Neural progenitor cell (in vitro differentiated cells): ENCODE measurements at regions not wholly inside any gene's neighbourhood (a gene's known extent, or its start where the extent isn't known, plus 50 kb on each side); places are given as distances from the start of the nearest gene placed in this dataset.

ENCODE experiments used
- EZH2 ChIP-seq: fragments of 200-600 bp; sonication (generic); IDR thresholded peaks from 2 replicates; pipeline ENCODE4 v1.6.1; 2017; ENCODE audit warnings: antibody characterized with exemption, mild to moderate bottlenecking, moderate library complexity
- EZH2phosphoT487 ChIP-seq: fragments of 200-600 bp; sonication (generic); IDR thresholded peaks from 2 replicates; pipeline ENCODE4 v1.6.1; 2017; ENCODE audit warnings: antibody characterized with exemption
- TF ChIP-seq, protein P1 (sequence below): fragments of 200-600 bp; sonication (generic); IDR thresholded peaks from 2 replicates; pipeline ENCODE4 v1.5.1; 2017; ENCODE audit warnings: antibody characterized with exemption, mild to moderate bottlenecking

DNA sequence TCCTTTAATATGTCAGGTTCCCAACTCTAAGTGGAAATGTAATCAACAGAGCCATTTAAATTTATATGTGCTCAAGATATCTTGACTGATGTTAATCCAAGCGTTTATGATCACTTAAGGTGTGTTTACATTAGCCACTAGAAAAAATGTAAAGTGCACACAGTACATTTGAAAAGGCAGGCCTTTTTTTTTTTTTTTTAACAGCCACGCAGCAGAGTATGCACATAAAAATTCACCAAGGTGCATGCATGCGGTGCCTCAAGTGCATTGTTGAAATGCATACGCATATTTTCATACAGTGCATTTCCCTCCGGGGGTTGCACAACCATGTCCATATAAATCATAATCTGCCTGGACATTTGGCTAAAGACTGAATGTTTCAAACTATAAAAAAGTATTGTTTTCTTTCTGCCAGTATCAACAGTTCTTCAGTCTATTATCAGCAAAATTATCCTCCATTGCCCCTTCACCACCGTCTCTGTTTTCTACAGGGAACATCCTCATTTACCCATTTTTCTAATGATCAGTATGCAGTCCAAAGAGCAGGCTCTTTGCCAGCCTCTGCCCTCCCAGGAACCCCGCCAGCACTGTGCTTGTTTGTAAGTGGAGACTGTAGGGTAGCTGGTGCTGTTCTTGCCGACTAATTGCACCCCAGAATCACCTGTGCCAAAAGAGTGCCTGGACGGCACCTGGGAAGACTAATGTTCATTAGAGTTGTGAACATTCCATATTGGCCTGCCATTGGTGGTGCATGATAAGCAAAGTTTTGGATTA is 611.2 kb upstream of the CFAP20DC start:
- TF ChIP-seq, protein P1, sequence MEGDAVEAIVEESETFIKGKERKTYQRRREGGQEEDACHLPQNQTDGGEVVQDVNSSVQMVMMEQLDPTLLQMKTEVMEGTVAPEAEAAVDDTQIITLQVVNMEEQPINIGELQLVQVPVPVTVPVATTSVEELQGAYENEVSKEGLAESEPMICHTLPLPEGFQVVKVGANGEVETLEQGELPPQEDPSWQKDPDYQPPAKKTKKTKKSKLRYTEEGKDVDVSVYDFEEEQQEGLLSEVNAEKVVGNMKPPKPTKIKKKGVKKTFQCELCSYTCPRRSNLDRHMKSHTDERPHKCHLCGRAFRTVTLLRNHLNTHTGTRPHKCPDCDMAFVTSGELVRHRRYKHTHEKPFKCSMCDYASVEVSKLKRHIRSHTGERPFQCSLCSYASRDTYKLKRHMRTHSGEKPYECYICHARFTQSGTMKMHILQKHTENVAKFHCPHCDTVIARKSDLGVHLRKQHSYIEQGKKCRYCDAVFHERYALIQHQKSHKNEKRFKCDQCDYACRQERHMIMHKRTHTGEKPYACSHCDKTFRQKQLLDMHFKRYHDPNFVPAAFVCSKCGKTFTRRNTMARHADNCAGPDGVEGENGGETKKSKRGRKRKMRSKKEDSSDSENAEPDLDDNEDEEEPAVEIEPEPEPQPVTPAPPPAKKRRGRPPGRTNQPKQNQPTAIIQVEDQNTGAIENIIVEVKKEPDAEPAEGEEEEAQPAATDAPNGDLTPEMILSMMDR, result no peak
- no peak for TF ChIP-seq EZH2
- TF ChIP-seq EZH2phosphoT487, result no peak
